ENCODE measurements at regions not wholly inside any gene's neighbourhood (a gene's known extent, or its start where the extent isn't known, plus 50 kb on each side); places are given as distances from the start of the nearest gene placed in this dataset.
A peak's percentile ranks its signal among the peaks of the same experiment; 100 is the strongest.

- H3K79me2 ChIP-seq (ENCODE audit: low read length): no peaks in the 10 kb centered on the region
- H3K4me2 ChIP-seq (ENCODE audit: low read depth, low read length, poor library complexity, severe bottlenecking): no peak overlapping the region
- no peaks in the 10 kb centered on the region for H3K27me3 ChIP-seq (ENCODE audit: low read length)
- no peaks in the 10 kb centered on the region for H3K36me3 ChIP-seq (ENCODE audit: insufficient read depth, low read length)
- no peaks in the 10 kb centered on the region for H4K20me1 ChIP-seq (ENCODE audit: insufficient read depth, low read depth, low read length)
- no peak overlapping the region for H3K4me3 ChIP-seq (ENCODE audit: low read length)
- H3K27ac ChIP-seq (ENCODE audit: low read length): no peak overlapping the region
- no peak for DNase-seq
- no peak overlapping the region for H2AFZ ChIP-seq (ENCODE audit: low read length)
- no peaks in the 10 kb centered on the region for H3K9me3 ChIP-seq (ENCODE audit: low read length)
- no peak overlapping the region for H3K9ac ChIP-seq (ENCODE audit: low read length)
- no peaks in the 10 kb centered on the region for H3K9me2 ChIP-seq (replicated peaks; ENCODE audit: insufficient read depth, low read length)
- H3K4me1 ChIP-seq (ENCODE audit: low read length): no peaks in the 10 kb centered on the region
Measured at GRCh38 chr12:92583910-92584309, 118.9 kb upstream of the PLEKHG7 start.

GRCh38 chr12:92582893-92583292, 119.9 kb upstream of the PLEKHG7 start:
- Histone ChIP-seq H3K4me3 (ENCODE audit: low read length) (no peak overlapping the region), H4K20me1 (ENCODE audit: insufficient read depth, low read depth, low read length) (no peaks in the 10 kb centered on the region), H2AFZ (ENCODE audit: low read length) (no peak overlapping the region), H3K36me3 (ENCODE audit: insufficient read depth, low read length) (no peaks in the 10 kb centered on the region), H3K27ac (ENCODE audit: low read length) (no peak overlapping the region), H3K9me2 (replicated peaks; ENCODE audit: insufficient read depth, low read length) (no peaks in the 10 kb centered on the region), H3K4me1 (ENCODE audit: low read length) (no peaks in the 10 kb centered on the region), H3K9ac (ENCODE audit: low read length) (no peak overlapping the region), H3K27me3 (ENCODE audit: low read length) (no peaks in the 10 kb centered on the region), H3K4me2 (ENCODE audit: low read depth, low read length, poor library complexity, severe bottlenecking) (no peak overlapping the region), H3K79me2 (ENCODE audit: low read length) (no peaks in the 10 kb centered on the region), H3K9me3 (ENCODE audit: low read length) (no peaks in the 10 kb centered on the region)
- DNase-seq: no peak

- H3K9ac ChIP-seq (ENCODE audit: low read length): no peak overlapping the region
- DNase-seq: no peak
- no peaks in the 10 kb centered on the region for H3K79me2 ChIP-seq (ENCODE audit: low read length)
- no peak overlapping the region for H3K4me2 ChIP-seq (ENCODE audit: low read depth, low read length, poor library complexity, severe bottlenecking)
- no peak overlapping the region for H2AFZ ChIP-seq (ENCODE audit: low read length)
- H3K36me3 ChIP-seq (ENCODE audit: insufficient read depth, low read length): no peaks in the 10 kb centered on the region
- no peak overlapping the region for H3K27ac ChIP-seq (ENCODE audit: low read length)
- no peak overlapping the region for H3K4me3 ChIP-seq (ENCODE audit: low read length)
- no peaks in the 10 kb centered on the region for H3K9me2 ChIP-seq (replicated peaks; ENCODE audit: insufficient read depth, low read length)
- no peaks in the 10 kb centered on the region for H4K20me1 ChIP-seq (ENCODE audit: insufficient read depth, low read depth, low read length)
- H3K9me3 ChIP-seq (ENCODE audit: low read length): no peaks in the 10 kb centered on the region
- H3K4me1 ChIP-seq (ENCODE audit: low read length): no peaks in the 10 kb centered on the region
- H3K27me3 ChIP-seq (ENCODE audit: low read length): no peaks in the 10 kb centered on the region
Measured at GRCh38 chr12:92582475-92582874, 120.3 kb upstream of the PLEKHG7 start.

- no peaks in the 10 kb centered on the region for H4K20me1 ChIP-seq (ENCODE audit: insufficient read depth, low read depth, low read length)
- no peak overlapping the region for H3K4me3 ChIP-seq (ENCODE audit: low read length)
- no peak overlapping the region for H3K27ac ChIP-seq (ENCODE audit: low read length)
- H3K36me3 ChIP-seq (ENCODE audit: insufficient read depth, low read length): no peaks in the 10 kb centered on the region
- H3K9ac ChIP-seq (ENCODE audit: low read length): no peak overlapping the region
- H3K27me3 ChIP-seq (ENCODE audit: low read length): no peaks in the 10 kb centered on the region
- H2AFZ ChIP-seq (ENCODE audit: low read length): no peak overlapping the region
- no peaks in the 10 kb centered on the region for H3K4me1 ChIP-seq (ENCODE audit: low read length)
- H3K79me2 ChIP-seq (ENCODE audit: low read length): no peaks in the 10 kb centered on the region
- H3K9me3 ChIP-seq (ENCODE audit: low read length): no peaks in the 10 kb centered on the region
- no peak overlapping the region for H3K4me2 ChIP-seq (ENCODE audit: low read depth, low read length, poor library complexity, severe bottlenecking)
- H3K9me2 ChIP-seq (replicated peaks; ENCODE audit: insufficient read depth, low read length): no peaks in the 10 kb centered on the region
- no peak for DNase-seq
Measured at GRCh38 chr12:92581604-92582003, 121.2 kb upstream of the PLEKHG7 start.

- H3K9me3 ChIP-seq (ENCODE audit: low read length): no peaks in the 10 kb centered on the region
- H3K27me3 ChIP-seq (ENCODE audit: low read length): no peaks in the 10 kb centered on the region
- H3K9ac ChIP-seq (ENCODE audit: low read length): no peak overlapping the region
- no peak overlapping the region for H3K4me2 ChIP-seq (ENCODE audit: low read depth, low read length, poor library complexity, severe bottlenecking)
- no peak for DNase-seq
- no peak overlapping the region for H3K4me3 ChIP-seq (ENCODE audit: low read length)
- no peak overlapping the region for H3K27ac ChIP-seq (ENCODE audit: low read length)
- H2AFZ ChIP-seq (ENCODE audit: low read length): no peak overlapping the region
- no peaks in the 10 kb centered on the region for H4K20me1 ChIP-seq (ENCODE audit: insufficient read depth, low read depth, low read length)
- H3K36me3 ChIP-seq (ENCODE audit: insufficient read depth, low read length): no peaks in the 10 kb centered on the region
- no peaks in the 10 kb centered on the region for H3K9me2 ChIP-seq (replicated peaks; ENCODE audit: insufficient read depth, low read length)
- H3K4me1 ChIP-seq (ENCODE audit: low read length): no peaks in the 10 kb centered on the region
- no peaks in the 10 kb centered on the region for H3K79me2 ChIP-seq (ENCODE audit: low read length)
Measured at GRCh38 chr12:92574911-92575570, 127.7 kb upstream of the PLEKHG7 start.

- no peak overlapping the region for H3K27ac ChIP-seq (ENCODE audit: low read length)
- no peaks in the 10 kb centered on the region for H3K4me1 ChIP-seq (ENCODE audit: low read length)
- DNase-seq: peak; percentile 55
- no peaks in the 10 kb centered on the region for H3K9me2 ChIP-seq (replicated peaks; ENCODE audit: insufficient read depth, low read length)
- H3K27me3 ChIP-seq (ENCODE audit: low read length): no peaks in the 10 kb centered on the region
- H3K9me3 ChIP-seq (ENCODE audit: low read length): no peaks in the 10 kb centered on the region
- no peak overlapping the region for H3K4me3 ChIP-seq (ENCODE audit: low read length)
- no peaks in the 10 kb centered on the region for H3K36me3 ChIP-seq (ENCODE audit: insufficient read depth, low read length)
- no peaks in the 10 kb centered on the region for H4K20me1 ChIP-seq (ENCODE audit: insufficient read depth, low read depth, low read length)
- H3K9ac ChIP-seq (ENCODE audit: low read length): no peak overlapping the region
- H3K79me2 ChIP-seq (ENCODE audit: low read length): no peaks in the 10 kb centered on the region
- no peak overlapping the region for H3K4me2 ChIP-seq (ENCODE audit: low read depth, low read length, poor library complexity, severe bottlenecking)
- no peak overlapping the region for H2AFZ ChIP-seq (ENCODE audit: low read length)
Measured at GRCh38 chr12:92574051-92574783, 128.6 kb upstream of the PLEKHG7 start.

- Histone ChIP-seq H3K79me2 (ENCODE audit: low read length) (no peaks in the 10 kb centered on the region), H3K36me3 (ENCODE audit: insufficient read depth, low read length) (no peaks in the 10 kb centered on the region), H3K27me3 (ENCODE audit: low read length) (no peaks in the 10 kb centered on the region), H3K9me3 (ENCODE audit: low read length) (no peaks in the 10 kb centered on the region), H2AFZ (ENCODE audit: low read length) (no peak overlapping the region), H3K4me3 (ENCODE audit: low read length) (no peak overlapping the region), H3K9ac (ENCODE audit: low read length) (no peak overlapping the region), H3K9me2 (replicated peaks; ENCODE audit: insufficient read depth, low read length) (no peaks in the 10 kb centered on the region), H4K20me1 (ENCODE audit: insufficient read depth, low read depth, low read length) (no peaks in the 10 kb centered on the region), H3K4me1 (ENCODE audit: low read length) (no peaks in the 10 kb centered on the region), H3K4me2 (ENCODE audit: low read depth, low read length, poor library complexity, severe bottlenecking) (no peak overlapping the region), H3K27ac (ENCODE audit: low read length) (no peak overlapping the region)
- DNase-seq: no peak
Measured at GRCh38 chr12:92573104-92573503, 129.7 kb upstream of the PLEKHG7 start.

GRCh38 chr12:92571844-92572543, 130.8 kb upstream of the PLEKHG7 start:
- Histone ChIP-seq H3K4me1 (ENCODE audit: low read length) (no peaks in the 10 kb centered on the region), H3K9me3 (ENCODE audit: low read length) (no peaks in the 10 kb centered on the region), H3K79me2 (ENCODE audit: low read length) (no peaks in the 10 kb centered on the region), H3K9ac (ENCODE audit: low read length) (no peak overlapping the region), H2AFZ (ENCODE audit: low read length) (no peak overlapping the region), H3K27ac (ENCODE audit: low read length) (no peak overlapping the region), H3K4me3 (ENCODE audit: low read length) (no peak overlapping the region), H3K27me3 (ENCODE audit: low read length) (no peaks in the 10 kb centered on the region), H3K4me2 (ENCODE audit: low read depth, low read length, poor library complexity, severe bottlenecking) (no peak overlapping the region), H4K20me1 (ENCODE audit: insufficient read depth, low read depth, low read length) (no peaks in the 10 kb centered on the region), H3K36me3 (ENCODE audit: insufficient read depth, low read length) (no peaks in the 10 kb centered on the region), H3K9me2 (replicated peaks; ENCODE audit: insufficient read depth, low read length) (no peaks in the 10 kb centered on the region)
- DNase-seq: no peak

All from Karpas-422 (cell line).